CD14-positive monocyte (primary cell): ENCODE measurements at regions not wholly inside any gene's neighbourhood (a gene's known extent, or its start where the extent isn't known, plus 50 kb on each side); places are given as distances from the start of the nearest gene placed in this dataset.
A peak's percentile ranks its signal among the peaks of the same experiment; 100 is the strongest.

ENCODE experiments used
- DNase-seq, 3 donors: peaks; one replicate each; pipeline ENCODE4 v3.0.0-alpha.2; 2011 to 2022
- H2AFZ ChIP-seq: 2 replicates; pipeline ENCODE4 v1.6.0; 2012; ENCODE audit warnings: mild to moderate bottlenecking, low read depth, low read length, inconsistent platforms; ENCODE audit not compliant: insufficient read depth, poor library complexity, severe bottlenecking
- H3K27ac ChIP-seq, 2 donors: 1 replicate in 1 of 2; 2 replicates in 1 of 2; pipeline ENCODE4 v1.5.1; 2012 to 2013; ENCODE audit warnings: low read length in 2 of 2, control low read depth in 1 of 2, inconsistent platforms in 1 of 2, low read depth in 1 of 2, mild to moderate bottlenecking in 1 of 2
- H3K27me3 ChIP-seq, 2 donors: one replicate each; pipeline versions ENCODE4 v1.6.0 to v1.6.1; 2011 to 2013; ENCODE audit warnings: low read length in 2 of 2; ENCODE audit not compliant: control insufficient read depth in 2 of 2, insufficient read depth in 2 of 2
- H3K36me3 ChIP-seq, 2 donors: replicated peaks in 1 of 2; 1 replicate in 1 of 2; 2 replicates in 1 of 2; pipeline versions ENCODE4 v1.5.1 to v1.6.1; 2012 to 2013; ENCODE audit warnings: low read length in 2 of 2, control low read depth in 1 of 2, inconsistent platforms in 1 of 2, mild to moderate bottlenecking in 1 of 2; ENCODE audit not compliant: insufficient read depth in 2 of 2, control insufficient read depth in 1 of 2
- H3K4me1 ChIP-seq, 2 donors: 1 replicate in 1 of 2; 2 replicates in 1 of 2; pipeline versions ENCODE4 v1.5.1 to v1.6.1; 2012 to 2013; ENCODE audit warnings: low read length in 2 of 2, control low read depth in 1 of 2, inconsistent platforms in 1 of 2, mild to moderate bottlenecking in 1 of 2, moderate library complexity in 1 of 2; ENCODE audit not compliant: insufficient read depth in 2 of 2, control insufficient read depth in 1 of 2
- H3K4me2 ChIP-seq: replicated peaks from 2 replicates; pipeline ENCODE3; 2012; ENCODE audit warnings: low read length, moderate library complexity, mild to moderate bottlenecking; ENCODE audit not compliant: poor library complexity, severe bottlenecking; ENCODE audit errors: extremely low read depth
- H3K4me3 ChIP-seq, 3 experiments: fragments of 200-600 bp in 1 of 3; sonication (generic) in 1 of 3; replicated peaks in 1 of 3; 1 replicate in 2 of 3; 2 replicates in 1 of 3; pipeline ENCODE4 v1.5.1; 2011 to 2013; ENCODE audit warnings: low read length in 3 of 3, mild to moderate bottlenecking in 3 of 3, control low read depth in 2 of 3, low read depth in 2 of 3, inconsistent platforms in 1 of 3, moderate library complexity in 1 of 3
- H3K79me2 ChIP-seq: 2 replicates; pipeline ENCODE4 v1.6.0; 2012; ENCODE audit warnings: mild to moderate bottlenecking, control low read depth, inconsistent platforms, low read length, moderate library complexity; ENCODE audit not compliant: insufficient read depth
- H3K9ac ChIP-seq: 2 replicates; pipeline ENCODE4 v1.6.0; 2017; ENCODE audit warnings: low read length, mild to moderate bottlenecking; ENCODE audit not compliant: insufficient read depth, poor library complexity, severe bottlenecking
- H3K9me3 ChIP-seq, 2 donors: replicated peaks in 1 of 2; 1 replicate in 1 of 2; 2 replicates in 1 of 2; pipeline versions ENCODE4 v1.5.1 to v1.6.1; 2012 to 2013; ENCODE audit warnings: low read length in 2 of 2, control low read depth in 1 of 2; ENCODE audit not compliant: control insufficient read depth in 1 of 2, insufficient read depth in 1 of 2
- H4K20me1 ChIP-seq: 2 replicates; pipeline ENCODE4 v1.6.0; 2012; ENCODE audit warnings: mild to moderate bottlenecking, low read length, control low read depth, moderate library complexity; ENCODE audit not compliant: insufficient read depth
- H3K27ac Mint-ChIP-seq, 7 donors: one replicate each; pipeline ENCODE4 v1.8.0; 2020; ENCODE audit warnings: mild to moderate bottlenecking in 7 of 7, mixed read lengths in 7 of 7, moderate library complexity in 6 of 7, inconsistent platforms in 2 of 7
- H3K27me3 Mint-ChIP-seq, 3 donors: one replicate each; pipeline ENCODE4 v1.8.0; 2021 to 2022; ENCODE audit warnings: low read depth in 3 of 3, mild to moderate bottlenecking in 3 of 3, mixed read lengths in 3 of 3, moderate library complexity in 3 of 3, inconsistent platforms in 1 of 3
- H3K36me3 Mint-ChIP-seq, 2 donors: one replicate each; pipeline ENCODE4 v1.8.0; 2020; ENCODE audit warnings: mixed read lengths in 2 of 2, inconsistent platforms in 1 of 2, mild to moderate bottlenecking in 1 of 2
- H3K4me1 Mint-ChIP-seq: one replicate; pipeline ENCODE4 v1.8.0; 2020; ENCODE audit warnings: mild to moderate bottlenecking, mixed read lengths
- H3K4me3 Mint-ChIP-seq, 2 donors: one replicate each; pipeline ENCODE4 v1.8.0; 2020; ENCODE audit warnings: mild to moderate bottlenecking in 2 of 2, mixed read lengths in 2 of 2, moderate library complexity in 1 of 2
- H3K9me3 Mint-ChIP-seq, 7 donors: one replicate each; pipeline ENCODE4 v1.8.0; 2020 to 2022; ENCODE audit warnings: mixed read lengths in 7 of 7, mild to moderate bottlenecking in 6 of 7, moderate library complexity in 6 of 7, inconsistent platforms in 2 of 7
- WGBS: methylation state at CpG from one replicate; pipeline ENCODE4 v1.1.5; 2013; ENCODE audit warnings: missing lambda C conversion rate; ENCODE audit not compliant: insufficient coverage; 5-methylcytosine and 5-hydroxymethylcytosine counted together
- intact Hi-C, 2 donors: fragments of 100-400 bp; cut with micrococcal nuclease; formaldehyde crosslinking; loops; one replicate each; pipeline versions ENCODE4 v1.15.0 to v1.15.1; 2023
- TF ChIP-seq, protein P1 (sequence below): fragments of 200-600 bp; IDR thresholded peaks from one replicate; pipeline ENCODE4 v1.8.0; 2022; ENCODE audit warnings: antibody characterized with exemption, mild to moderate bottlenecking

DNA sequence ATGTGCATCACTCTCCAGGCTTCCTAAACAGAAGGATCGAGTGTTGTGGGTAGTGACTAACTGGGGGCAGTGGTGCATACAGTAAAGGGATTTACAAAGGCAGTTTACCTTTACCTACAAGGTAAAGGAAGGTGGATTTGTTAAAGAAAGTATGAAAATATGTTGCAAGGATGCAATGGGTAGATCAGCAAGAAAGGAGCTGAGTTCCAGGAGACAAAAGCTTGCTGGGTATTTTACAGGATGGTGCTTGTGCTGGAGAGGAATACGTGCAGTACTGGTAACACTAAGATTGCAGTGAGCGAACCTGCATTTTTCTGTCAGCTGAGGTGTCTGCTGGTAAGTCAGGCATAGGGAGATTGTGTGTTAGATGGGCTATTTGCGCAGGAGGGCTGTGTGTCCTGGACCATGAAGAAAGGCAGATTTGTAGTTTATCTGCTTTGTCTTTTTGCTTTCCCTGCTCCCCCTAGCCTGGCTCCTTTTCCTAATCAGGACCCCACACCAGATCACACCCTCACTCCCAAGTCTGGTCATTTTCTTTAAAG is 304.6 kb downstream of the THBS2 start:
- Histone ChIP-seq H3K36me3 (no peaks in the 10 kb centered on the region), H3K9me3 (no peaks in the 10 kb centered on the region), H2AFZ (no peak overlapping the region), H3K4me3 (no peak overlapping the region), H3K79me2 (no peaks in the 10 kb centered on the region), H4K20me1 (no peaks in the 10 kb centered on the region), H3K4me2 (no peak overlapping the region), H3K27ac (no peak overlapping the region), H3K9ac (no peak overlapping the region), H3K4me1 (no peaks in the 10 kb centered on the region), H3K27me3 (no peaks in the 10 kb centered on the region)
- Mint-ChIP-seq H3K9me3 (no peaks in the 10 kb centered on the region), H3K4me1 (no peaks in the 10 kb centered on the region), H3K27me3 (peaks cover 2 to 5% (median 4%) of the 10 kb centered on the region in 3 donors), H3K4me3 (no peak overlapping the region), H3K36me3 (no peaks in the 10 kb centered on the region), H3K27ac (peak overlapping the region in 1 of 7 donors; percentile 33)
- intact Hi-C loops = no loop called here
- WGBS = 88% methylated on average over 2 of the region's 4 CpGs
- no peak for DNase-seq
- TF ChIP-seq, protein P1, sequence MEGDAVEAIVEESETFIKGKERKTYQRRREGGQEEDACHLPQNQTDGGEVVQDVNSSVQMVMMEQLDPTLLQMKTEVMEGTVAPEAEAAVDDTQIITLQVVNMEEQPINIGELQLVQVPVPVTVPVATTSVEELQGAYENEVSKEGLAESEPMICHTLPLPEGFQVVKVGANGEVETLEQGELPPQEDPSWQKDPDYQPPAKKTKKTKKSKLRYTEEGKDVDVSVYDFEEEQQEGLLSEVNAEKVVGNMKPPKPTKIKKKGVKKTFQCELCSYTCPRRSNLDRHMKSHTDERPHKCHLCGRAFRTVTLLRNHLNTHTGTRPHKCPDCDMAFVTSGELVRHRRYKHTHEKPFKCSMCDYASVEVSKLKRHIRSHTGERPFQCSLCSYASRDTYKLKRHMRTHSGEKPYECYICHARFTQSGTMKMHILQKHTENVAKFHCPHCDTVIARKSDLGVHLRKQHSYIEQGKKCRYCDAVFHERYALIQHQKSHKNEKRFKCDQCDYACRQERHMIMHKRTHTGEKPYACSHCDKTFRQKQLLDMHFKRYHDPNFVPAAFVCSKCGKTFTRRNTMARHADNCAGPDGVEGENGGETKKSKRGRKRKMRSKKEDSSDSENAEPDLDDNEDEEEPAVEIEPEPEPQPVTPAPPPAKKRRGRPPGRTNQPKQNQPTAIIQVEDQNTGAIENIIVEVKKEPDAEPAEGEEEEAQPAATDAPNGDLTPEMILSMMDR = no peak

DNA sequence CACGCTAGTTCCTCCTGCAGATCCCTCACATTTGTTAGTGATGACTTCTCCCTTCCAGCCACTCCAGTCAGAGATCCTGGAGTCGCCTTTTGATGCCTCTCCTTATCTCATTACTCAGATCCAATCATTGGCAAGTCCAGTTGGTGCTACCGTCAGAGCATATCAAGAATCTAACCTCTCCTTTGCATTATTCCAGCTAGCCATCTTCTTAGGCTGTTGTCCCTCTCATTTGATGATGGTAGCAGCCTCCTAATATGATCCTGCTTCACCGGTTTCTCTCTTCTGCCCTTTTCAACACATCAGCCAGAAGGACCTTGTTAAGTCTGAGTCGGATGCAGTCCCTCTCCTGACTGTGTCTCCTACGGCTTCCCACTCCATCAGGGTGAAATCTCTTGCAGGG is 305.6 kb downstream of the THBS2 start:
- H3K27ac Mint-ChIP-seq = no peak overlapping the region
- intact Hi-C loops = no loop called here
- no peaks in the 10 kb centered on the region for H3K9me3 Mint-ChIP-seq

More for the DNA sequence above, 305.6 kb downstream of the THBS2 start:
- Histone ChIP-seq H3K4me2 (no peak overlapping the region), H3K27ac (no peak overlapping the region), H3K9me3 (no peaks in the 10 kb centered on the region), H3K9ac (no peak overlapping the region), H3K27me3 (no peaks in the 10 kb centered on the region), H3K4me3 (no peak overlapping the region), H3K4me1 (no peaks in the 10 kb centered on the region), H4K20me1 (no peaks in the 10 kb centered on the region), H3K79me2 (no peaks in the 10 kb centered on the region), H3K36me3 (no peaks in the 10 kb centered on the region), H2AFZ (no peak overlapping the region)
- Mint-ChIP-seq H3K4me1 (no peaks in the 10 kb centered on the region), H3K4me3 (no peak overlapping the region), H3K27me3 (peaks cover 2 to 5% (median 4%) of the 10 kb centered on the region in 3 donors), H3K36me3 (no peaks in the 10 kb centered on the region)
- DNase-seq = no peak
- TF ChIP-seq, protein P1 = no peak
- 85% methylated on average over 6 of the region's 6 CpGs for WGBS
